GM12878 (cell line): ENCODE measurements at regions not wholly inside any gene's neighbourhood (a gene's known extent, or its start where the extent isn't known, plus 50 kb on each side); places are given as distances from the start of the nearest gene placed in this dataset.

Source experiments
- ATAC-seq: fragments of 200-7000 bp; cut with Tn5 transposase; 3 replicates; pipeline ENCODE4 v1.9.1; 2020; ENCODE audit warnings: mild to moderate bottlenecking, moderate library complexity
- BruUV-seq: library from RNA; stranded (reverse); fragments of 400-500 nt; replicated peaks from 2 replicates; lab custom pipeline; 2021; lab: Mats Ljungman, UMichigan
- CTCF ChIA-PET: fragments of 300-600 bp; sonication (Branson Sonifier 250); formaldehyde crosslinking; extraction: SDS; loops from one replicate; lab custom pipeline; 2021; ENCODE audit warnings: inconsistent platforms; lab: Yijun Ruan, JAX
- POLR2A ChIA-PET: fragments of 350-600 bp; formaldehyde crosslinking; extraction: SDS; loops from one replicate; lab custom pipeline; 2021; ENCODE audit warnings: inconsistent platforms; lab: Charles Lee
- RAD21 ChIA-PET: fragments of 300-600 bp; sonication (Branson Sonifier 250); formaldehyde crosslinking; loops from one replicate; lab custom pipeline; 2023; ENCODE audit warnings: antibody characterized with exemption; ENCODE audit not compliant: unreplicated experiment; lab: Charles Lee
- SMC1A ChIA-PET: fragments of 300-600 bp; sonication (Branson Sonifier 250); formaldehyde crosslinking; loops from one replicate; lab custom pipeline; 2023; ENCODE audit not compliant: unreplicated experiment, uncharacterized antibody; lab: Charles Lee
- DNase-seq: peaks from one replicate; pipeline ENCODE4 v3.0.0-alpha.2; 2011; ENCODE audit warnings: low read depth, low spot score
- FAIRE-seq: peaks from 3 replicates; lab custom pipeline; 2011; peaks lifted over from hg19 to GRCh38; lab: Jason Lieb, UNC
- H2AFZ ChIP-seq: 2 replicates; pipeline ENCODE4 v1.6.0; 2011; ENCODE audit warnings: low read depth, low read length, control low read depth; ENCODE audit not compliant: control insufficient read depth
- H3K27ac ChIP-seq: 2 replicates; pipeline ENCODE4 v1.5.1; 2011; ENCODE audit warnings: control low read depth; ENCODE audit not compliant: control insufficient read depth, insufficient read depth
- H3K27me3 ChIP-seq, 2 experiments: replicated peaks in 1 of 2; 2 replicates each; pipeline versions ENCODE4 v1.6.0 to v1.6.1; 2011; ENCODE audit warnings: low read length in 1 of 2; ENCODE audit not compliant: control insufficient read depth in 2 of 2, insufficient read depth in 2 of 2
- H3K36me3 ChIP-seq, 2 experiments: 2 replicates each; pipeline ENCODE4 v1.5.1; 2011; ENCODE audit warnings: low read length in 1 of 2; ENCODE audit not compliant: control insufficient read depth in 2 of 2, insufficient read depth in 2 of 2
- H3K4me1 ChIP-seq: 2 replicates; pipeline ENCODE4 v1.6.1; 2011; ENCODE audit warnings: mild to moderate bottlenecking, low read length, moderate library complexity, mixed read lengths; ENCODE audit not compliant: control insufficient read depth, insufficient read depth
- H3K4me2 ChIP-seq: 2 replicates; pipeline ENCODE4 v1.6.0; 2011; ENCODE audit warnings: control low read depth; ENCODE audit not compliant: control insufficient read depth, insufficient read depth
- H3K4me3 ChIP-seq: fragments of 200-600 bp; sonication (generic); 2 replicates; pipeline ENCODE4 v1.5.1; 2016
- H3K79me2 ChIP-seq: 2 replicates; pipeline ENCODE4 v1.6.0; 2011; ENCODE audit warnings: low read length; ENCODE audit not compliant: control insufficient read depth, insufficient read depth
- H3K9ac ChIP-seq: 2 replicates; pipeline ENCODE4 v1.8.0; 2011; ENCODE audit warnings: low read length, control low read depth, mixed read lengths; ENCODE audit not compliant: control insufficient read depth, insufficient read depth
- H3K9me3 ChIP-seq: replicated peaks from 3 replicates; pipeline ENCODE4 v1.5.1; 2011; ENCODE audit warnings: mild to moderate bottlenecking, low read length; ENCODE audit not compliant: control insufficient read depth, insufficient read depth
- H4K20me1 ChIP-seq: 2 replicates; pipeline ENCODE4 v1.6.0; 2011; ENCODE audit not compliant: control insufficient read depth, insufficient read depth
- BMI1 ChIP-seq: fragments of 450-650 bp; IDR thresholded peaks from 2 replicates; pipeline ENCODE4 v1.6.1; 2016; ENCODE audit warnings: mild to moderate bottlenecking, moderate library complexity, borderline replicate concordance
- ESRRA ChIP-seq: IDR thresholded peaks from 2 replicates; pipeline ENCODE4 v1.6.1; 2012; ENCODE audit warnings: mild to moderate bottlenecking, low read length, improper control_type of control experiment
- FOXK2 ChIP-seq: fragments of 450-650 bp; IDR thresholded peaks from 2 replicates; pipeline ENCODE4 v1.6.1; 2017; ENCODE audit warnings: mild to moderate bottlenecking, moderate library complexity
- GABPA ChIP-seq: IDR thresholded peaks from 2 replicates; pipeline ENCODE4 v1.6.1; 2014; ENCODE audit warnings: antibody characterized with exemption, low read depth, mild to moderate bottlenecking, inconsistent platforms
- HDAC6 ChIP-seq: fragments of 200-600 bp; sonication (generic); IDR thresholded peaks from one replicate; pipeline ENCODE4 v1.8.0; 2017; ENCODE audit warnings: antibody characterized with exemption; ENCODE audit not compliant: unreplicated experiment
- MYB ChIP-seq: fragments of 150-350 bp; IDR thresholded peaks from 2 replicates; pipeline ENCODE4 v1.6.1; 2014; ENCODE audit warnings: mild to moderate bottlenecking, low read depth, low read length, borderline replicate concordance
- PAX5 ChIP-seq: IDR thresholded peaks from 2 replicates; pipeline ENCODE4 v1.6.1; 2011; ENCODE audit warnings: low read depth, low read length, borderline replicate concordance
- PRDM15 ChIP-seq: fragments of 450-650 bp; formaldehyde crosslinking; IDR thresholded peaks from 2 replicates; pipeline ENCODE4 v1.4.0; 2020; ENCODE audit warnings: mild to moderate bottlenecking, moderate library complexity
- STAT1 ChIP-seq: fragments of 450-650 bp; conservative IDR thresholded peaks from 2 replicates; pipeline ENCODE4 v1.6.1; 2014; ENCODE audit warnings: antibody characterized with exemption, mild to moderate bottlenecking
- ZNF207 ChIP-seq: fragments of 450-650 bp; IDR thresholded peaks from 2 replicates; pipeline ENCODE4 v1.6.1; 2014; ENCODE audit warnings: antibody characterized with exemption, mild to moderate bottlenecking, borderline replicate concordance
- WGBS: methylation state at CpG from one replicate; pipeline ENCODE4 v1.1.6; 2016; ENCODE audit warnings: low lambda C conversion rate; ENCODE audit not compliant: insufficient replicate concordance, insufficient coverage; ENCODE audit errors: missing lambda C conversion rate; 5-methylcytosine and 5-hydroxymethylcytosine counted together
- in situ Hi-C: fragments of 300-500 bp; cut with MboI; formaldehyde crosslinking; loops from 9 replicates; pipeline ENCODE4 v1.14.3; 2018; ENCODE audit warnings: mixed read lengths
- intact Hi-C: fragments of 100-400 bp; cut with micrococcal nuclease; formaldehyde crosslinking; loops from one replicate; pipeline ENCODE4 v1.14.2; 2022; ENCODE audit not compliant: unreplicated experiment
- TF ChIP-seq, protein P1 (sequence below): IDR thresholded peaks from 2 replicates; pipeline ENCODE4 v1.6.1; 2012; ENCODE audit warnings: mild to moderate bottlenecking, low read depth, low read length

DNA sequence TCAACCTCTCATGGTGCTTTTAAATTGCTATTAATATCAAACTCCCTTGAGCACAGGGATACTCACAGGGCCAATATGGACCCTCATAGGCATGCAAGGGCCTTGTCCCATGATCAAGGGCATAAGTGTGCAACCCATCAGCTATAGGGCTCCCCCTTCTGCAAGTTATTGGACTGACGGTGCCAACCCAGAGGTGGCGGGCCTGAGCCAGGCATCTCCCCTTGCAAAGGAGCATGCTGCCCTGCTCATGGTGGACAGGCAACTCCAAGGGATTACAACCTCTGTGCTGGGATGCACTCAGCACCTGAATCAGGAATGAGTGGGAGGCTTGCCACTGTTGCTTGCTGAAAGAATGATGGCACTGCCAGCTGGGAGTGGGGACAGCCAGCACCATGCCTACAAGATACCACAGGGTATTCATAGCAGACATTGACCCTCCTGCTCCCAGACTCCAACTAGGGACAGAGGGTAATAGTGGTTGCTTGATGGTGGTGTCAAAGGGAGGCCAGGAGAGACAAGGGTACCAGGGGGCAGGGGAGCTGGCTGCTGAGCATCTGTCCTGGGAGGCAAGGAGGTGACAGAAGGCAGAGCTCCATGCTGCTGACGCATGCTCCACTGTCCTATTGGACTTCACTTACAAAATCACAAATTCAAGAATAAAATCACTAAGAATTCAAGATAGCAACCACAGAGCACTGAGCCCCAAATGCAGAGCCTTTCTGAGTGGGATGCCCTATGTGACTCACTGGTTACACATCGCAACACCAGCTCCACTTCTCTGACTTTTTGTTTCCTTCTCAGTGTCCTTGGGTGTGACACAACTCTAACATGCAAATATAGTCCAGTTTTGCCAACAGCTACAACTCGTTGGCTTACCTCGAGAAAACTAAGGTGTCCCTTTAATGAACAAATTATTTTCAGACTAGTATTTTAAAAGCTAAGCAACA lies 157.1 kb upstream of the CCDC150 start:
- H3K36me3 ChIP-seq: no peaks in the 10 kb centered on the region
- 16% methylated on average over 6 of the region's 6 CpGs for WGBS
- POLR2A ChIA-PET: interaction anchor here (0.6 to 1.5 kb wide), 3 partner anchors 16 to 278 kb away, joined by 3 to 4 read pairs (median 4); no protein-coding TSS in a partner anchor
- no peaks in the 10 kb centered on the region; the same call in 2 of the 3 replicates for H3K9me3 ChIP-seq
- H3K9ac ChIP-seq: no peak overlapping the region
- SMC1A ChIA-PET: interaction anchor here (0.7 to 1.8 kb wide), 6 partner anchors 16 to 426 kb away, joined by 3 to 7 read pairs (median 4); no protein-coding TSS in a partner anchor
- FAIRE-seq: no peak
- in situ Hi-C loops: no loop called here
- DNase-seq: no peak
- H3K4me1 ChIP-seq: no peaks in the 10 kb centered on the region
- H2AFZ ChIP-seq: no peak overlapping the region
- H3K4me2 ChIP-seq: no peak overlapping the region
- RAD21 ChIA-PET: interaction anchor here (1.2 to 1.6 kb wide), 3 partner anchors 28 to 190 kb away, joined by 4 to 8 read pairs (median 5); no protein-coding TSS in a partner anchor
- ATAC-seq: peak; percentile 56; the same call in 2 of the 3 replicates
- intact Hi-C loops: no loop called here
- H3K27ac ChIP-seq: no peak overlapping the region
- TF ChIP-seq STAT1 (no peak), GABPA (no peak), PRDM15 (CRISPR knock-in tag) (no peak), BMI1 (no peak), MYB (no peak), FOXK2 (no peak), PAX5 (no peak), ESRRA (no peak), ZNF207 (no peak), HDAC6 (no peak)
- TF ChIP-seq, protein P1, sequence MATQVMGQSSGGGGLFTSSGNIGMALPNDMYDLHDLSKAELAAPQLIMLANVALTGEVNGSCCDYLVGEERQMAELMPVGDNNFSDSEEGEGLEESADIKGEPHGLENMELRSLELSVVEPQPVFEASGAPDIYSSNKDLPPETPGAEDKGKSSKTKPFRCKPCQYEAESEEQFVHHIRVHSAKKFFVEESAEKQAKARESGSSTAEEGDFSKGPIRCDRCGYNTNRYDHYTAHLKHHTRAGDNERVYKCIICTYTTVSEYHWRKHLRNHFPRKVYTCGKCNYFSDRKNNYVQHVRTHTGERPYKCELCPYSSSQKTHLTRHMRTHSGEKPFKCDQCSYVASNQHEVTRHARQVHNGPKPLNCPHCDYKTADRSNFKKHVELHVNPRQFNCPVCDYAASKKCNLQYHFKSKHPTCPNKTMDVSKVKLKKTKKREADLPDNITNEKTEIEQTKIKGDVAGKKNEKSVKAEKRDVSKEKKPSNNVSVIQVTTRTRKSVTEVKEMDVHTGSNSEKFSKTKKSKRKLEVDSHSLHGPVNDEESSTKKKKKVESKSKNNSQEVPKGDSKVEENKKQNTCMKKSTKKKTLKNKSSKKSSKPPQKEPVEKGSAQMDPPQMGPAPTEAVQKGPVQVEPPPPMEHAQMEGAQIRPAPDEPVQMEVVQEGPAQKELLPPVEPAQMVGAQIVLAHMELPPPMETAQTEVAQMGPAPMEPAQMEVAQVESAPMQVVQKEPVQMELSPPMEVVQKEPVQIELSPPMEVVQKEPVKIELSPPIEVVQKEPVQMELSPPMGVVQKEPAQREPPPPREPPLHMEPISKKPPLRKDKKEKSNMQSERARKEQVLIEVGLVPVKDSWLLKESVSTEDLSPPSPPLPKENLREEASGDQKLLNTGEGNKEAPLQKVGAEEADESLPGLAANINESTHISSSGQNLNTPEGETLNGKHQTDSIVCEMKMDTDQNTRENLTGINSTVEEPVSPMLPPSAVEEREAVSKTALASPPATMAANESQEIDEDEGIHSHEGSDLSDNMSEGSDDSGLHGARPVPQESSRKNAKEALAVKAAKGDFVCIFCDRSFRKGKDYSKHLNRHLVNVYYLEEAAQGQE: no peak
- CTCF ChIA-PET: interaction anchor here (1.0 to 1.6 kb wide), 5 partner anchors 14 to 404 kb away, joined by 3 to 6 read pairs (median 4); no protein-coding TSS in a partner anchor
- no peaks in the 10 kb centered on the region for H4K20me1 ChIP-seq
- H3K4me3 ChIP-seq: no peak overlapping the region
- BruUV-seq: no TSS peak
- H3K27me3 ChIP-seq: no peaks in the 10 kb centered on the region; a peak in 1 of 4 replicates
- no peaks in the 10 kb centered on the region for H3K79me2 ChIP-seq
